Gastroesophageal sphincter (tissue), 3 donors: ENCODE measurements at regions not wholly inside any gene's neighbourhood (a gene's known extent, or its start where the extent isn't known, plus 50 kb on each side); places are given as distances from the start of the nearest gene placed in this dataset.

ENCODE experiments used
- CTCF ChIP-seq, 4 experiments: fragments of 200-600 bp in 2 of 4; fragments of 450-650 bp in 2 of 4; sonication (generic) in 1 of 4; IDR thresholded peaks; one replicate each; pipeline ENCODE4 v1.5.1; 2017 to 2019; ENCODE audit warnings: antibody characterized with exemption in 4 of 4, mild to moderate bottlenecking in 2 of 4, moderate library complexity in 2 of 4
- EP300 ChIP-seq: sonication (generic); formaldehyde crosslinking; IDR thresholded peaks from one replicate; pipeline ENCODE4 v1.6.1; 2017; ENCODE audit warnings: antibody characterized with exemption, mild to moderate bottlenecking
- POLR2A ChIP-seq, 2 donors: fragments of 450-650 bp; IDR thresholded peaks; one replicate each; pipeline ENCODE4 v1.6.1; 2017; ENCODE audit warnings: antibody characterized with exemption in 2 of 2, mild to moderate bottlenecking in 2 of 2, moderate library complexity in 1 of 2

GRCh38 chr9:6132650-6133049 lies 83.0 kb upstream of the IL33 start:
- TF ChIP-seq CTCF (IDR thresholded peaks at IDR 0.05) (no peak), POLR2A (IDR thresholded peaks at IDR 0.05) (no peak), EP300 (no peak)
